SJCRH30 (cell line): ENCODE measurements at regions not wholly inside any gene's neighbourhood (a gene's known extent, or its start where the extent isn't known, plus 50 kb on each side); places are given as distances from the start of the nearest gene placed in this dataset.

Experiments used
- DNase-seq, 2 experiments: peaks; one replicate each; pipeline ENCODE4 v3.0.0-alpha.2; 2015 to 2020
- H3K27ac ChIP-seq: fragments of 250-450 bp; sonication (Bioruptor Pico); 2 replicates; pipeline ENCODE4 v1.5.1; 2020; ENCODE audit warnings: mild to moderate bottlenecking, moderate library complexity
- H3K27me3 ChIP-seq: fragments of 250-450 bp; sonication (Bioruptor Pico); 2 replicates; pipeline ENCODE4 v1.5.1; 2020; ENCODE audit warnings: mild to moderate bottlenecking, moderate library complexity
- H3K36me3 ChIP-seq: fragments of 250-450 bp; sonication (Bioruptor Pico); 2 replicates; pipeline ENCODE4 v1.5.1; 2020; ENCODE audit warnings: mild to moderate bottlenecking, moderate library complexity
- H3K4me1 ChIP-seq: fragments of 250-450 bp; sonication (Bioruptor Pico); 2 replicates; pipeline ENCODE4 v1.5.1; 2020; ENCODE audit warnings: mild to moderate bottlenecking, moderate library complexity
- H3K4me3 ChIP-seq: fragments of 250-450 bp; sonication (Bioruptor Pico); 2 replicates; pipeline ENCODE4 v1.5.1; 2020; ENCODE audit warnings: mild to moderate bottlenecking, moderate library complexity
- H3K9me3 ChIP-seq: fragments of 250-450 bp; sonication (Bioruptor Pico); replicated peaks from 2 replicates; pipeline ENCODE4 v1.5.1; 2020; ENCODE audit warnings: mild to moderate bottlenecking, moderate library complexity

DNA sequence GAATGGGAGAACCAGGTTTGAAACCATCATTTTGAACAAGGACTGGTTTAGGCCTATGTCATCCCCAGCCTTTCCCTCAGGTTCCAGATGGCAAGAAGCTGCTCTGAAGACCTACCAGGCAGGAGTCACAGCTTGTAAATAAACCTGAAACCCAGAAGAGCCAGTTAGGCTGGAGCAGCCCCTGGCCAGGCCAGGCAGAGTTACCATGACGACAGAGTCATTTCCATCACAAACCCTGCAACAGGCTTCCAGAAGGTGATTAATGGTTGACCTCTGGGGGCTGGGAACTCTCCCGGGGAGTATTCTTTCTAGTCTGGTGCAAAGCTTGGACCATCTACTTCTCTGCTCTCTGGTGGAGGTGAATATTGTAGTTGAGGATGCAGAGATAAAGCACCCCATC lies 164.1 kb upstream of the NCAM1 start:
- no peak for DNase-seq
- Histone ChIP-seq H3K36me3 (no peaks in the 10 kb centered on the region), H3K4me1 (peaks cover 30% of the 10 kb centered on the region), H3K9me3 (no peaks in the 10 kb centered on the region), H3K27me3 (no peaks in the 10 kb centered on the region), H3K27ac (no peak overlapping the region), H3K4me3 (no peak overlapping the region)

DNA sequence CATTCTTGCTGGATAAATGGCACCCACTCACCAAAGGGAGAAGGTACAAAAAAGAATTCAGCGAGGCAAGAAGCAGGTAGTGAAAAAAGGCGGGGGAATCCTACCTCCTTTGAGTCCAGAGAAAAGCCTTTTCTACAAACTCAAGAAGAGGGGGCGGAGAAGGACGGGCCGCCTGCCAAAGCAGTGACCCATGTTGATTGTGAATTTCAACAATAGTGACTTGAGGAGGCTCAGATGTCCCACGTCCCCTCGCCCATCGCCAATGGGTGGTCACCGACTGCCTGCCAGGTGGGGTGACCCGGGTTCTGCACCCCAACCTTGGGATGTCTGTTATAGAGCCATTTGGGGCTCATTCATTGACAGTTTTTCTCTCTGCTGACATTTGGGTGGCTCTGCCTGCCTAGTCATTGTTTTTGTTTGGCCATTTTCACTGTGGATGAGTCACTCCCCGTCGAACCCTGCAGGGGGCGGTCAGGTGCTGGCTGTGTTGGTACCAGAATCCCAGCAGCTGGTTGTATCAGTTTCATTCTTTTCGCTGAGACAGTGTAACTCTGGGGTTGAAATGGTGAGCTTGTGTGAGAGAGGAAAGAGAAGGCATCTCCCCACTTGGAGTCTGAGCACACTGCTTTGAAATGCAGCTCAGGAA lies 163.4 kb upstream of the NCAM1 start:
- Histone ChIP-seq H3K27ac (no peak overlapping the region), H3K4me1 (peaks cover 30% of the 10 kb centered on the region), H3K27me3 (no peaks in the 10 kb centered on the region), H3K4me3 (no peak overlapping the region), H3K9me3 (no peaks in the 10 kb centered on the region), H3K36me3 (no peaks in the 10 kb centered on the region)
- peak; percentile 49 to 72 for DNase-seq

DNA sequence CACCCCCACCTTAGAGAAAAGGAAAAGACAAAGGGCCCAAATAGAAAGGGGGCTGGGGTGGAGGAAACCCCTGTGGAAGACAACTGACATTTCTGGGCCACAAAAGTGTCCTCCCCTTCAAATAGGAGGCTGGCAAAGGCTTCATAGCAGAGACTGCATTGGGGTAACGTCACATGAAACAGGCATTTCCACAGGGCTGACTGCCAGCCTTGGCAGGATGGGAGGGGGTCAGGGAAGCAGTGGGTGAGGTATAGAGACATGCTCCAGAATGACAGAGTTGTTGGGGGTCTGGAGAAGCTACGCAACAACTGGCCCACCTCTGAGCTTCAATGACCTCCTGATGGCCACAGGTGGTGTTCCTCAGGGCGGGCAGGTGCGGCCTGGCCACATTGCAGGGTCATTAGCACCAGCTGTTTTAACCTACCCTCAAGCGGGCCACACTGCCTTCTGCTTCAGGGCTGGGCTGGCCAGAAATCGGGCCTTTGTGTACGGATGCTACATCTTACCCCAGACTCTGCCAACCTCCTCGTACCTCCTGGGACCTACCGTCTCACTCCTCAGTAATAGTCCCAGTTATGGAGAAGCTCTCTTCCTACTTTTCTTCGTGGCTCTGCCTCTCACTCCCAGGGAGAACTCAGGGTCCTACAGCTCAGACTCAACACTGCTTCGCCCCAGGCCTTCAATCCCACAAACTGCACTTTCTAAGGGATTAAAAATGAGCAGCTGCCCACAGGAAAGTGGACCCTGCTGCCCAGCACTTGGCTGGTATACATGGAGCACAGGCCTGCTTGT lies 160.0 kb upstream of the NCAM1 start:
- Histone ChIP-seq H3K36me3 (no peaks in the 10 kb centered on the region), H3K4me3 (no peak overlapping the region), H3K9me3 (no peaks in the 10 kb centered on the region), H3K4me1 (peaks cover 28% of the 10 kb centered on the region), H3K27me3 (no peaks in the 10 kb centered on the region), H3K27ac (peak overlapping the region; percentile 29)
- peak; percentile 43 to 59 for DNase-seq

DNA sequence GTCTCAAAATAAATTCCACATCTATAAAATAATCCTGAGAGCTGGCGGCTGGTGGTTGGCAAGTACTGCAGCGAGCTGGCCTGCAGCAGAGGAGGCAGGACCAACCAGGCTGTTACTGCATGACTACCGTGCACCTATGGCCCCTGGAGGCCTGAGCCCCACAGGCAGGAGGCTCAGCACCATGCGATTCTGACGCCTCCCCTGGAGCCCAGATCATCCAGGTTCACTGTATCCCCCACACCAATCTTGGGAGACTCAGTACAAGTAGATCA lies 159.5 kb upstream of the NCAM1 start:
- H3K4me3 ChIP-seq, result no peak overlapping the region
- peak overlapping the region; percentile 29 for H3K27ac ChIP-seq
- H3K4me1 ChIP-seq, result peaks cover 30% of the 10 kb centered on the region
- H3K9me3 ChIP-seq, result no peaks in the 10 kb centered on the region
- no peak for DNase-seq
- H3K27me3 ChIP-seq, result no peaks in the 10 kb centered on the region
- H3K36me3 ChIP-seq, result no peaks in the 10 kb centered on the region

DNA sequence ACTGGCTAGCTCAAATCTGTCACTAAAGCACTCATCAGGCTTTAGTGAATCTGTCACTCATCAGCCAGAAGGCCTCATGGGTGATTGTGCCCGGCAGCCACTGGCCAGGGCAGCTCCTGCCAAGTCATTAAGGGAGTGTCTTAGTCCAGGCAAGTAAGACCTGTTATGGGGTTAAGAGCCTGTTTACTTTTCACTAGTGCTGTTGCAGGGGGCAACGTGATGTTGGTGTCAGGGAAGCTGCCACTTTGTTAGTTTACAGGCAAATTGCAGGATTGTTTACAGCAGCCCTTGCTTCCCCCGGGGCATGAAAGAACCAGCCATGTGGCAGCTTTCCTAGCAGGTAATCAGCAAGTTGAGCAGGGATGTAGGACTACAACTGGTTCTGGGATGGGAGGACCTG lies 155.6 kb upstream of the NCAM1 start:
- Histone ChIP-seq H3K27ac (peak overlapping the region; percentile 94), H3K27me3 (no peaks in the 10 kb centered on the region), H3K4me1 (peaks cover 30% of the 10 kb centered on the region), H3K9me3 (no peaks in the 10 kb centered on the region), H3K4me3 (no peak overlapping the region), H3K36me3 (no peaks in the 10 kb centered on the region)
- DNase-seq, result no peak

DNA sequence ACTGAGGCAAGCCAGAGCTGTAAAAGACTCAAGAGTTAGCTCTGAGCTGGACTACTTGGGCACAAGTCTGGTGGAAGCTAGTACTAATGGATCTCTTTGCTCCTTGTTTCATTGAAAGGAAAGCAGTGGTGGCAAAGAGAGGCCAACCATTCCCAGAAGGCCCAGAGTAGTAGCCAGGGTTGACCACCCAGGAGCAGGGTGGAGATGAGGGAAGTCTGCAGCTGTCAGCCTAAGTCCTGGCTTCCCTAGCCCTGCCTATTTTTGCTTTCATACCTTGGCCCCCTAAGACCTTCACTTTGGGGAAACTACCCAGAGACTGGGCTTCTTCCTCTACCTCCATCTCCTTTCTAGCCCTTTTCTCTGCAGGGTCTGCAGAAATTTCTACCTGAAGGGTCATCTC lies 155.0 kb upstream of the NCAM1 start:
- Histone ChIP-seq H3K4me1 (peaks cover 26% of the 10 kb centered on the region), H3K4me3 (peak overlapping the region; percentile 12; the same call in 1 of the 2 replicates), H3K27me3 (no peaks in the 10 kb centered on the region), H3K9me3 (no peaks in the 10 kb centered on the region), H3K36me3 (no peaks in the 10 kb centered on the region), H3K27ac (peak overlapping the region; percentile 94)
- peak; percentile 70 to 81 for DNase-seq

DNA sequence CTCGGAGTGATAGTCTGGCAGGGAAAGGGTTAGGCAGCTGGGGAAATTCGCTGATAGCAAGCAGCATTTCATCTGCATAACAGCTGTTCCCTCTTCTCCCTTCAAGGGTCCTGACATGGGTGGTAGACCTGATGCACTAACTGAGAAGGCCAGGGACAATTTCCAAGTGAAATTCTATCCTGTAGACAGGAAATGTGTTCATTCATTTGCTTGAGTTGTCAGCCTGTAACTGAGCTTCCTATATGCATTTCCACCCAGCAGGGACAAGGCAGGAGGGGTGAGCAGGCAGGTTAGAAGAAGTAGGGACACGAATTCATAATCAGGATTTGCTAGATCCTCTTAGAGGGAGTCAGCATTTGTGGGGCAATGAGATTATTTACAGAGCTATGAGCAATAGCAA lies 154.3 kb upstream of the NCAM1 start:
- no peaks in the 10 kb centered on the region for H3K9me3 ChIP-seq
- peak overlapping the region; percentile 12; the same call in 1 of the 2 replicates for H3K4me3 ChIP-seq
- H3K4me1 ChIP-seq, result peaks cover 26% of the 10 kb centered on the region
- H3K36me3 ChIP-seq, result no peaks in the 10 kb centered on the region
- no peaks in the 10 kb centered on the region for H3K27me3 ChIP-seq
- H3K27ac ChIP-seq, result peak overlapping the region; percentile 94
- peak; percentile 82 to 93 for DNase-seq

DNA sequence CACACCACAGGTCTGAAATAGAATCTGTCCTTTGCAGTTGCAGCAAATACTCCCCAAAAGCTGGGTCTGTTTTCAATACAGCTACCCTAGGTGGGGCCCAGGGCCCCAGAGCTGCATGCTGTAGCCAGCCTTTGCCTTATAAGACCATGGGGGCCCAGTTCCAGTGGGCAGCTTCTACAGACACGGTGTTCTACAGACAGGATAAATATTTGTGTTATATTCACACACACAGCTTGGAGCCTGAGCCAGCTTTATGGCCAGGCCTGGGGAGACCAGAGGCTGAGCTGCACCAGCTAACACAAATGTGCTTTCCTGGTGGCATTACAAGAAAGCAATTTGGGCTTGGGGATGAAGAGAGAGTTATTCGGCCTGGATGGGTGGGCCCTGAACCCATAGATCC lies 151.8 kb upstream of the NCAM1 start:
- DNase-seq, result no peak

DNA sequence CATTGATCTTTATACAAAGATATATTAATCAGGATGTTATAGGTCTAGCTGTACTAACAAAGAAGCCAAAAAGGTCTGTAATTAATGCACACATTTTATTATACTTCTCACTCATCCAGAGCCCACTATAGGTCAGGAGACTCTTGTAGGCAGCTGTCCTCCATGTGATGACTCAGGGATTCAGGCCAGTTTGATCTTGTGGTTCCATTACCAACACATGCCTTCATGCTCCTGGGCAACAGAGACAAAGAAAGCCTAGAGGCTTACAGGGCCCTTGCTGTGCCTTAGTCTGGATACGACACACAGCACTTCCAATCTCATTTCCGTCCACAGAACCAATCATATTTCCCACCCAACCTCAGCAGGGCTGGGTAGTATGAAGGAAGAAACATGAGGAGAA lies 150.3 kb upstream of the NCAM1 start:
- no peak overlapping the region for H3K27ac ChIP-seq
- DNase-seq, result peak in 1 of 2 experiments; percentile 39
- H3K9me3 ChIP-seq, result no peaks in the 10 kb centered on the region; the same call in 1 of the 2 replicates

More for the DNA sequence above, 151.8 kb upstream of the NCAM1 start:
- H3K27me3 ChIP-seq, result no peaks in the 10 kb centered on the region
- no peak overlapping the region for H3K27ac ChIP-seq
- H3K9me3 ChIP-seq, result no peaks in the 10 kb centered on the region; the same call in 1 of the 2 replicates
- peaks cover 26% of the 10 kb centered on the region for H3K4me1 ChIP-seq
- no peak overlapping the region for H3K4me3 ChIP-seq
- no peaks in the 10 kb centered on the region for H3K36me3 ChIP-seq

DNA sequence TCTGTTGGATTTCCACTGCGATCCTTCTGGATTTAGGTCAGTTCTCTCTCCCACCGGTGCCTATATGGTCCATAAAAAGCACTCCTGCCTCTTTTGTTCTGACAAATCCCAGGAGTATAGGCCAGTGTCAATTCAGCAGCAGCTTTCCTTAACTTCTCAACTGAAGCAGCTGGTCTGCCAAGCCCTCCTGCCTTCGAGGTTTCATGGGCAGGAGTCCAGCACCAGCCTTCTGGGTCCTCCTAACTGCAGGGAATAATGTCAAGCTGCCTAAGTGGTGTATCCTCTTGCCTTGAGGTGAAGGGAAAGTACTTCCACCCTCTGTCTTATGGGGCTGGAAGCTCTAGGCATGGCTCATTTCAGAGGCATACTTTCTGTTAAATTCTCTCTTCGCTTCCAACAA lies 149.4 kb upstream of the NCAM1 start:
- peaks cover 12% of the 10 kb centered on the region for H3K4me1 ChIP-seq
- no peak overlapping the region for H3K27ac ChIP-seq
- no peak overlapping the region for H3K4me3 ChIP-seq
- H3K9me3 ChIP-seq, result no peaks in the 10 kb centered on the region; the same call in 1 of the 2 replicates
- DNase-seq, result no peak
- no peaks in the 10 kb centered on the region for H3K36me3 ChIP-seq
- H3K27me3 ChIP-seq, result no peaks in the 10 kb centered on the region

More for the DNA sequence above, 150.3 kb upstream of the NCAM1 start:
- Histone ChIP-seq H3K4me3 (no peak overlapping the region), H3K27me3 (no peaks in the 10 kb centered on the region), H3K4me1 (peaks cover 17% of the 10 kb centered on the region), H3K36me3 (no peaks in the 10 kb centered on the region)

DNA sequence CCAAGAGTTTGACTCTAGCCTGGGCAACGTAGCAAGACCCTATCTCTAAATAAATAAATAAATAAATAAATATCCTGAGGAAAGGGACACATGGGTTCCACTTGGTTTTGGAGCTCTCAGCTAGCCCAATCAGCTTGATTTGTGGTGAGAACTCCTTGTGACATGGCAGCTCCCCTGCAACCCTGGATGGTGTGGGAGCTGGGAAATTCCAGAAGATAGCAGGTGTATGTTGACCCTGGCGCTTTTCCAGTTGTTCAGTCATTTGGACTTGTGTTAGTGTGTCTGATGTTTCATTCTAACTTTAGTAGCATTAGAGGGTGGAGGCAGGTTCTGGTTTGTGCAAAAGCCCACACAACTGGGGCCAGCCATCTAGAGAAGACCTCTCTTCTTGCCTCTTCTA lies 148.5 kb upstream of the NCAM1 start:
- Histone ChIP-seq H3K36me3 (no peaks in the 10 kb centered on the region), H3K27ac (no peak overlapping the region), H3K4me1 (peaks cover 4% of the 10 kb centered on the region; the same call in 1 of the 2 replicates), H3K27me3 (no peaks in the 10 kb centered on the region), H3K9me3 (no peaks in the 10 kb centered on the region; the same call in 1 of the 2 replicates), H3K4me3 (no peak overlapping the region)
- no peak for DNase-seq

DNA sequence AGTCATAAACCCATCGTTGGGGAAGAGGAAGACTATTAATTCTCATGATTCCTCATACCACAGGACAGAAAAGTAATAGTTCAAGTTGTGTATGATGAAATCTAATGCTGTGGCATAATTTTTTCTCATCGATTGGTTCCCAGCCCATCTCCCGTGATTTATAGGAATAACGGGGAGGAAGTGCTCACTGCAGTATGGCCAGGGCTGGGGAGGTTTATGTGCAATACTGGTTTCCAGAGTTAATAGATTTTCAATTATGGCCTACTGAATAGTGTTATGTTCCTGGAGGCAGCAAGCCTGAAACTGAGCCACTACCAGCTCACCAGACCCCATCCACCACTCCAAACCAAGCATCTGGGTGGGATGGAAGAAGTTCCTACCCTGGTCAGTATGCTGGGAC lies 147.1 kb upstream of the NCAM1 start:
- Histone ChIP-seq H3K4me1 (no peaks in the 10 kb centered on the region), H3K9me3 (no peaks in the 10 kb centered on the region; the same call in 1 of the 2 replicates), H3K36me3 (no peaks in the 10 kb centered on the region), H3K4me3 (no peak overlapping the region), H3K27me3 (no peaks in the 10 kb centered on the region), H3K27ac (no peak overlapping the region)
- no peak for DNase-seq

DNA sequence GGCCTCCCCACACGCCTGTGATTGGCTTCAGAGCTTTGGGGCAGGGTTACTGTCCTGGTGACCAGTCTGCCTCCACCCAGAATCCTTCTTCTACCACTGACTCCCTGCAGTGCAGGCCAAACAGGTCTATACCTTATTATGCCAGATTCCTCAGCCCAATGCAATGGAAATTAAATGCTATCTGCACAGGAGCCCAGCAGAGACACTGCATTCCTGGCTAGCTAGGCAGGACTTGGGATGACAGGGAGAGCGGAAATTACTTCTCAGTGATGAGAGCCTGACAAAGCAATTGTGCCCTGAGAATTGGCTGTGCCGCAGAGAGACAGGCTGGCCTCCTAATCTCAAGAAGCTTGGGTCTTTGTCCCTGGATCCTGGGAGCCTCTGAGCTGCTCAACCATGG lies 143.8 kb upstream of the NCAM1 start:
- Histone ChIP-seq H3K27me3 (no peaks in the 10 kb centered on the region), H3K27ac (no peak overlapping the region), H3K4me1 (no peaks in the 10 kb centered on the region), H3K9me3 (no peaks in the 10 kb centered on the region; the same call in 1 of the 2 replicates), H3K4me3 (no peak overlapping the region), H3K36me3 (no peaks in the 10 kb centered on the region)
- no peak for DNase-seq

DNA sequence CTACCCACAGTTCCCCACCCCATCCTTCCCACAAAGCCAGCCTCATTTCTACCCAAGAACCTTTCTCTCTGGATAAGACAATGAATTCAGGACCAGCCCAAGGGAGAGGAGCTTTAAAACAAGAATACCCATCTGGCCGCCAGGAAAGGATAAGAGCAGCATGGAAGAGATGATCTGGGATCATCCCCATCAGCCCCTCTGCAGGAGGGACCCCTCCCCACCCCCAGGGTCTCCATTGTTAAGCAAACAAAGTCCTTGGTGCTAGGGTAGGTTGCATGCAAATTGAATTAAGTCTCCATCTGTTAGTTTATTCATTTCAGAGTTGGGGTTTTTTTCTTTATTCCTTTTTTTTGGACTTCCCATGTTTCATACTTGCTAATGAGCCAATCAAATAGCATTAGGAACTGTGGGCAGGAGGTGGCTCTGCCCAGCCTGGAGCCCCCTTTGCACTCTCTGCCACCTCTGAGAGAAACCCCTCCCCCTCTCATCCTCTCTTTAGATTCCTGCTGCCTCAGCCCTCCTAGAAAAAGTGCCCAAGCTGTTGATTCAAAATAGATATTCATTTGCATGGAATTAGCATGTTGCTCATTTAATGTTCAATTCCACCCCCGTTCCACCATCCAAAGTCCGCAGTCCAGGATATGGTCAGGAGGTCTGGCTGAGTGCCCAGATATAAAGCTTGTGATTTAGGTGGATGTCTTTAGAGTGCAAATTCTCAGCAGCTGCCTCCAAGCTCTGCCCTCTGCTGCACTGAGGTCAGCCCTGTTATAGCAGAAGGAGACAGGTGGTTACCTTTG lies 138.5 kb upstream of the NCAM1 start:
- H3K4me1 ChIP-seq, result peaks cover 7% of the 10 kb centered on the region
- peak; percentile 54 to 74 for DNase-seq
- no peaks in the 10 kb centered on the region for H3K27me3 ChIP-seq
- no peaks in the 10 kb centered on the region for H3K36me3 ChIP-seq
- no peaks in the 10 kb centered on the region for H3K9me3 ChIP-seq
- H3K4me3 ChIP-seq, result no peak overlapping the region
- no peak overlapping the region for H3K27ac ChIP-seq

DNA sequence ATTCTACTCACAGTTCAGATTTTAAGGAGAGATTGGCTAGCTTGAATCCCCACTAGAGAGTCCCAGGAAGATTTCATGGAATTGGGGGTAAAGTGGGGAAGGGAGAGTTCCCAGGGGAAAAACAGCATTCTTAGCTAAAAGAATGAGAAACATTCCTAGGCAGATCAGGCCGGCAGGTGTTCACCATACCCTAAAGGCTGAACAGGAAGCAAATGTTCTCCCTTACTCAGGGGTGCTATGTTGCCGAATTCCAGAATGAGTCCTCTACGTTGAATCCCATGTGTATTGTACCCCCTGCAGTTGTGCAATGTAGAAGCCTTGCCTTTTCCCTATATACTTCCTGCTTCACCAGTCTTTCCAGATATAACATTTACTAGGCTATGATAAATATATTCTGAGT lies 135.2 kb upstream of the NCAM1 start:
- Histone ChIP-seq H3K27me3 (no peaks in the 10 kb centered on the region), H3K36me3 (no peaks in the 10 kb centered on the region), H3K4me3 (no peak overlapping the region), H3K4me1 (peaks cover 7% of the 10 kb centered on the region), H3K27ac (no peak overlapping the region), H3K9me3 (no peaks in the 10 kb centered on the region)
- DNase-seq, result peak; percentile 11 to 21
